ENCODE measurements at regions not wholly inside any gene's neighbourhood (a gene's known extent, or its start where the extent isn't known, plus 50 kb on each side); places are given as distances from the start of the nearest gene placed in this dataset.

DNA sequence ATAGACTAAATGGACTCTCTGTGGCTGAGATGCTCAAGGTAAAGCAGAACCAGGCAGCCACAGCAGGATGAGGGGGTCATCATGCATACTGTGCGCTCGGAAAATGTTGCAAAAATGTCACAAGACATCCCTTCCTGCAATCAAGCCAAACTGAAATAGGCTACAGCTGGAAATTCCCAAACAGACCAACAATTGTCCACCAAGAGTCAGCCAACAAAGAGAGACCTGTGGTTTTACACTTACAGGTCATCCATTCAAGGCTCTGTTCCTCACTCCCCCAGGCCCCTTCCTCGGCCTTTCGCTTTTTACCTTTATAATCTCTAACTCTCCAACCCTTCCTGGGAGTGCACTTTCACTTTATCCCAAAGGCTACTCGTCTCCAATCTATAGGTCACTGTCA is 1066.9 kb downstream of the TSN start:
- no peaks in the 10 kb centered on the region for H3K79me2 ChIP-seq (ENCODE audit: control insufficient read depth, insufficient read depth, low read length)
- DNase-seq (ENCODE audit: extremely low read depth in 1 of 4, low spot score in 3 of 4) = no peak
- no peak for ATAC-seq
- no peaks in the 10 kb centered on the region for H3K27me3 ChIP-seq (ENCODE audit: control insufficient read depth in 2 of 2, insufficient read depth in 2 of 2, low read length in 2 of 2)
- H3K36me3 ChIP-seq (ENCODE audit: control insufficient read depth, insufficient read depth, low read length) = no peaks in the 10 kb centered on the region
- no peak for FAIRE-seq
- intact Hi-C loops (cut with micrococcal nuclease) = no loop called here
- no peak overlapping the region for H3K4me2 ChIP-seq (ENCODE audit: insufficient read depth, low read length)
- H4K20me1 ChIP-seq (replicated peaks; ENCODE audit: control insufficient read depth, insufficient read depth, low read length) = no peaks in the 10 kb centered on the region
- H3K27ac ChIP-seq (ENCODE audit: extremely low read depth, low read depth, low read length) = no peak overlapping the region
- H3K9me1 ChIP-seq (ENCODE audit: control insufficient read depth, insufficient read depth, low read length) = no peaks in the 10 kb centered on the region
- ChIA-PET POLR2A (no interaction called here), CTCF (ENCODE audit: low intra/inter-chr PET ratio) (no interaction called here)
- no peaks in the 10 kb centered on the region for H3K4me1 ChIP-seq (replicated peaks in 1 of 2; ENCODE audit: control insufficient read depth in 2 of 2, insufficient read depth in 2 of 2, low read length in 2 of 2)
- no peak overlapping the region for H3K4me3 ChIP-seq
- no peaks in the 10 kb centered on the region; the same call in 1 of the 2 replicates for H3K9me3 ChIP-seq (replicated peaks; ENCODE audit: control insufficient read depth, insufficient read depth, low read depth, low read length)
- no peak overlapping the region for H3K9ac ChIP-seq (ENCODE audit: insufficient read depth in 1 of 2, low read depth in 2 of 2, low read length in 2 of 2)
- no TSS peak for BruUV-seq (replicated peaks)
- no peak overlapping the region for H2AFZ ChIP-seq (ENCODE audit: low read depth, low read length)
- 0% methylated on average over 5 of the region's 5 CpGs for WGBS (ENCODE audit: insufficient coverage, low coverage, missing lambda C conversion rate)
- in situ Hi-C loops (cut with MboI) = no loop called here
- TF ChIP-seq, protein P1, sequence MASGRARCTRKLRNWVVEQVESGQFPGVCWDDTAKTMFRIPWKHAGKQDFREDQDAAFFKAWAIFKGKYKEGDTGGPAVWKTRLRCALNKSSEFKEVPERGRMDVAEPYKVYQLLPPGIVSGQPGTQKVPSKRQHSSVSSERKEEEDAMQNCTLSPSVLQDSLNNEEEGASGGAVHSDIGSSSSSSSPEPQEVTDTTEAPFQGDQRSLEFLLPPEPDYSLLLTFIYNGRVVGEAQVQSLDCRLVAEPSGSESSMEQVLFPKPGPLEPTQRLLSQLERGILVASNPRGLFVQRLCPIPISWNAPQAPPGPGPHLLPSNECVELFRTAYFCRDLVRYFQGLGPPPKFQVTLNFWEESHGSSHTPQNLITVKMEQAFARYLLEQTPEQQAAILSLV (tag; IDR thresholded peaks at IDR 0.05) = no peak
- no peak for TF ChIP-seq GABPB1 (CRISPR knock-in tag; IDR thresholded peaks at IDR 0.05)
- no peak for TF ChIP-seq ZNF551 (CRISPR knock-in tag; IDR thresholded peaks at IDR 0.05)
- TF ChIP-seq, protein P2, sequence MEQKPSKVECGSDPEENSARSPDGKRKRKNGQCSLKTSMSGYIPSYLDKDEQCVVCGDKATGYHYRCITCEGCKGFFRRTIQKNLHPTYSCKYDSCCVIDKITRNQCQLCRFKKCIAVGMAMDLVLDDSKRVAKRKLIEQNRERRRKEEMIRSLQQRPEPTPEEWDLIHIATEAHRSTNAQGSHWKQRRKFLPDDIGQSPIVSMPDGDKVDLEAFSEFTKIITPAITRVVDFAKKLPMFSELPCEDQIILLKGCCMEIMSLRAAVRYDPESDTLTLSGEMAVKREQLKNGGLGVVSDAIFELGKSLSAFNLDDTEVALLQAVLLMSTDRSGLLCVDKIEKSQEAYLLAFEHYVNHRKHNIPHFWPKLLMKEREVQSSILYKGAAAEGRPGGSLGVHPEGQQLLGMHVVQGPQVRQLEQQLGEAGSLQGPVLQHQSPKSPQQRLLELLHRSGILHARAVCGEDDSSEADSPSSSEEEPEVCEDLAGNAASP (IDR thresholded peaks at IDR 0.05) = no peak
- TF ChIP-seq, protein P3, sequence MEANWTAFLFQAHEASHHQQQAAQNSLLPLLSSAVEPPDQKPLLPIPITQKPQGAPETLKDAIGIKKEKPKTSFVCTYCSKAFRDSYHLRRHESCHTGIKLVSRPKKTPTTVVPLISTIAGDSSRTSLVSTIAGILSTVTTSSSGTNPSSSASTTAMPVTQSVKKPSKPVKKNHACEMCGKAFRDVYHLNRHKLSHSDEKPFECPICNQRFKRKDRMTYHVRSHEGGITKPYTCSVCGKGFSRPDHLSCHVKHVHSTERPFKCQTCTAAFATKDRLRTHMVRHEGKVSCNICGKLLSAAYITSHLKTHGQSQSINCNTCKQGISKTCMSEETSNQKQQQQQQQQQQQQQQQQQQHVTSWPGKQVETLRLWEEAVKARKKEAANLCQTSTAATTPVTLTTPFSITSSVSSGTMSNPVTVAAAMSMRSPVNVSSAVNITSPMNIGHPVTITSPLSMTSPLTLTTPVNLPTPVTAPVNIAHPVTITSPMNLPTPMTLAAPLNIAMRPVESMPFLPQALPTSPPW (CRISPR knock-in tag; IDR thresholded peaks at IDR 0.05) = no peak
- TF ChIP-seq, protein P4, sequence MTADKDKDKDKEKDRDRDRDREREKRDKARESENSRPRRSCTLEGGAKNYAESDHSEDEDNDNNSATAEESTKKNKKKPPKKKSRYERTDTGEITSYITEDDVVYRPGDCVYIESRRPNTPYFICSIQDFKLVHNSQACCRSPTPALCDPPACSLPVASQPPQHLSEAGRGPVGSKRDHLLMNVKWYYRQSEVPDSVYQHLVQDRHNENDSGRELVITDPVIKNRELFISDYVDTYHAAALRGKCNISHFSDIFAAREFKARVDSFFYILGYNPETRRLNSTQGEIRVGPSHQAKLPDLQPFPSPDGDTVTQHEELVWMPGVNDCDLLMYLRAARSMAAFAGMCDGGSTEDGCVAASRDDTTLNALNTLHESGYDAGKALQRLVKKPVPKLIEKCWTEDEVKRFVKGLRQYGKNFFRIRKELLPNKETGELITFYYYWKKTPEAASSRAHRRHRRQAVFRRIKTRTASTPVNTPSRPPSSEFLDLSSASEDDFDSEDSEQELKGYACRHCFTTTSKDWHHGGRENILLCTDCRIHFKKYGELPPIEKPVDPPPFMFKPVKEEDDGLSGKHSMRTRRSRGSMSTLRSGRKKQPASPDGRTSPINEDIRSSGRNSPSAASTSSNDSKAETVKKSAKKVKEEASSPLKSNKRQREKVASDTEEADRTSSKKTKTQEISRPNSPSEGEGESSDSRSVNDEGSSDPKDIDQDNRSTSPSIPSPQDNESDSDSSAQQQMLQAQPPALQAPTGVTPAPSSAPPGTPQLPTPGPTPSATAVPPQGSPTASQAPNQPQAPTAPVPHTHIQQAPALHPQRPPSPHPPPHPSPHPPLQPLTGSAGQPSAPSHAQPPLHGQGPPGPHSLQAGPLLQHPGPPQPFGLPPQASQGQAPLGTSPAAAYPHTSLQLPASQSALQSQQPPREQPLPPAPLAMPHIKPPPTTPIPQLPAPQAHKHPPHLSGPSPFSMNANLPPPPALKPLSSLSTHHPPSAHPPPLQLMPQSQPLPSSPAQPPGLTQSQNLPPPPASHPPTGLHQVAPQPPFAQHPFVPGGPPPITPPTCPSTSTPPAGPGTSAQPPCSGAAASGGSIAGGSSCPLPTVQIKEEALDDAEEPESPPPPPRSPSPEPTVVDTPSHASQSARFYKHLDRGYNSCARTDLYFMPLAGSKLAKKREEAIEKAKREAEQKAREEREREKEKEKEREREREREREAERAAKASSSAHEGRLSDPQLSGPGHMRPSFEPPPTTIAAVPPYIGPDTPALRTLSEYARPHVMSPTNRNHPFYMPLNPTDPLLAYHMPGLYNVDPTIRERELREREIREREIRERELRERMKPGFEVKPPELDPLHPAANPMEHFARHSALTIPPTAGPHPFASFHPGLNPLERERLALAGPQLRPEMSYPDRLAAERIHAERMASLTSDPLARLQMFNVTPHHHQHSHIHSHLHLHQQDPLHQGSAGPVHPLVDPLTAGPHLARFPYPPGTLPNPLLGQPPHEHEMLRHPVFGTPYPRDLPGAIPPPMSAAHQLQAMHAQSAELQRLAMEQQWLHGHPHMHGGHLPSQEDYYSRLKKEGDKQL (CRISPR knock-in tag; IDR thresholded peaks at IDR 0.05; ENCODE audit: borderline replicate concordance) = no peak
- TF ChIP-seq, protein P5, sequence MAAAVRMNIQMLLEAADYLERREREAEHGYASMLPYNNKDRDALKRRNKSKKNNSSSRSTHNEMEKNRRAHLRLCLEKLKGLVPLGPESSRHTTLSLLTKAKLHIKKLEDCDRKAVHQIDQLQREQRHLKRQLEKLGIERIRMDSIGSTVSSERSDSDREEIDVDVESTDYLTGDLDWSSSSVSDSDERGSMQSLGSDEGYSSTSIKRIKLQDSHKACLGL (CRISPR knock-in tag; IDR thresholded peaks at IDR 0.05; ENCODE audit: borderline replicate concordance, poor library complexity, severe bottlenecking) = no peak
- TF ChIP-seq ZNF253 (CRISPR knock-in tag; conservative IDR thresholded peaks at IDR 0.05) = no peak
- TF ChIP-seq SIN3B (IDR thresholded peaks at IDR 0.05; ENCODE audit: low read depth) = no peak
- TF ChIP-seq KLF10 (CRISPR knock-in tag; IDR thresholded peaks at IDR 0.05) = no peak
- TF ChIP-seq RNF2 (IDR thresholded peaks at IDR 0.05) = no peak
